ENCODE measurements at regions not wholly inside any gene's neighbourhood (a gene's known extent, or its start where the extent isn't known, plus 50 kb on each side); places are given as distances from the start of the nearest gene placed in this dataset.

- DNase-seq: no peak
Measured at GRCh38 chr7:46391231-46392201, 470.4 kb upstream of the IGFBP3 start.

- DNase-seq: no peak
Measured at GRCh38 chr7:46390042-46390441, 469.0 kb upstream of the IGFBP3 start.

- DNase-seq: no peak
Measured at GRCh38 chr7:46389146-46389545, 468.1 kb upstream of the IGFBP3 start.

GRCh38 chr7:46387646-46388045, 466.6 kb upstream of the IGFBP3 start:
- no peak for DNase-seq

GRCh38 chr7:46386428-46387399, 465.6 kb upstream of the IGFBP3 start:
- DNase-seq: no peak

- DNase-seq: no peak
Measured at GRCh38 chr7:46385662-46386309, 464.7 kb upstream of the IGFBP3 start.

GRCh38 chr7:46383605-46384004, 462.5 kb upstream of the IGFBP3 start:
- DNase-seq: no peak

- DNase-seq: no peak
Measured at GRCh38 chr7:46369933-46370654, 449.0 kb upstream of the IGFBP3 start.

- no peak for DNase-seq
Measured at GRCh38 chr7:46368871-46369270, 447.8 kb upstream of the IGFBP3 start.

- DNase-seq: no peak
Measured at GRCh38 chr7:46366526-46366925, 445.5 kb upstream of the IGFBP3 start.

- DNase-seq: no peak
Measured at GRCh38 chr7:46363688-46364087, 442.6 kb upstream of the IGFBP3 start.

GRCh38 chr7:46360811-46361210, 439.7 kb upstream of the IGFBP3 start:
- no peak for DNase-seq

- no peak for DNase-seq
Measured at GRCh38 chr7:46360296-46360695, 439.2 kb upstream of the IGFBP3 start.

- DNase-seq: no peak
Measured at GRCh38 chr7:46357851-46358250, 436.8 kb upstream of the IGFBP3 start.

- DNase-seq: no peak
Measured at GRCh38 chr7:46357290-46357689, 436.2 kb upstream of the IGFBP3 start.

- no peak for DNase-seq
Measured at GRCh38 chr7:46356371-46356770, 435.3 kb upstream of the IGFBP3 start.

GRCh38 chr7:46355331-46355730, 434.3 kb upstream of the IGFBP3 start:
- no peak for DNase-seq

GRCh38 chr7:46352004-46352954, 431.2 kb upstream of the IGFBP3 start:
- DNase-seq: no peak

GRCh38 chr7:46349490-46349889, 428.4 kb upstream of the IGFBP3 start:
- DNase-seq: no peak

- DNase-seq: no peak
Measured at GRCh38 chr7:46344533-46344932, 423.5 kb upstream of the IGFBP3 start.

GRCh38 chr7:46343802-46344201, 422.7 kb upstream of the IGFBP3 start:
- no peak for DNase-seq
